ENCODE measurements at regions not wholly inside any gene's neighbourhood (a gene's known extent, or its start where the extent isn't known, plus 50 kb on each side); places are given as distances from the start of the nearest gene placed in this dataset.

DNA sequence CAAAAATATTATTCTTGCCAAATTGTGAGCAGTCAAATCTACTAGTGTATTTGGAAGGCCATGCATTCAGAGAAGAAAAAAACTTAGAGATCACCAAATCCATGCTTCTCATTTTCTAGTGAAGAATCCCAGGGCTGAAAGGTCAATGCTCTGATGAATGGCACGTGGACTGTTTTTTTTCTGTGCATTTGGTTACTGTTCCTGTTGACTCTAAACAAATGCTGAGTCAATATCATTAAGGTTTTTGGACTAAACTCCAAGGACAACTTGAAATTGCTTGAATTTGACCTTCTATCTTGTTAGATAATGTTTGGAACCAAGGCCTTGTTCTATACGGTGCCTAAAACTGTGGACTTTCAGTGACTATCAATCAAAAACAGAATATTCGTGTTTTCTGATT lies 142.2 kb downstream of the OSTF1 start:
- TF ChIP-seq, protein P1, sequence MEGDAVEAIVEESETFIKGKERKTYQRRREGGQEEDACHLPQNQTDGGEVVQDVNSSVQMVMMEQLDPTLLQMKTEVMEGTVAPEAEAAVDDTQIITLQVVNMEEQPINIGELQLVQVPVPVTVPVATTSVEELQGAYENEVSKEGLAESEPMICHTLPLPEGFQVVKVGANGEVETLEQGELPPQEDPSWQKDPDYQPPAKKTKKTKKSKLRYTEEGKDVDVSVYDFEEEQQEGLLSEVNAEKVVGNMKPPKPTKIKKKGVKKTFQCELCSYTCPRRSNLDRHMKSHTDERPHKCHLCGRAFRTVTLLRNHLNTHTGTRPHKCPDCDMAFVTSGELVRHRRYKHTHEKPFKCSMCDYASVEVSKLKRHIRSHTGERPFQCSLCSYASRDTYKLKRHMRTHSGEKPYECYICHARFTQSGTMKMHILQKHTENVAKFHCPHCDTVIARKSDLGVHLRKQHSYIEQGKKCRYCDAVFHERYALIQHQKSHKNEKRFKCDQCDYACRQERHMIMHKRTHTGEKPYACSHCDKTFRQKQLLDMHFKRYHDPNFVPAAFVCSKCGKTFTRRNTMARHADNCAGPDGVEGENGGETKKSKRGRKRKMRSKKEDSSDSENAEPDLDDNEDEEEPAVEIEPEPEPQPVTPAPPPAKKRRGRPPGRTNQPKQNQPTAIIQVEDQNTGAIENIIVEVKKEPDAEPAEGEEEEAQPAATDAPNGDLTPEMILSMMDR (IDR thresholded peaks at IDR 0.05; ENCODE audit: poor library complexity): no peak
- no peak for TF ChIP-seq EZH2 (IDR thresholded peaks at IDR 0.05; ENCODE audit: borderline replicate concordance)

Measured in hepatocyte (in vitro differentiated cells).